D721Med (cell line): ENCODE measurements at regions not wholly inside any gene's neighbourhood (a gene's known extent, or its start where the extent isn't known, plus 50 kb on each side); places are given as distances from the start of the nearest gene placed in this dataset.
A peak's percentile ranks its signal among the peaks of the same experiment; 100 is the strongest.
"Not testable (repeated sequence)": the region's sequence is repeated elsewhere in the genome, so short reads cannot be mapped to it uniquely, and the experiment has no call there.

Source experiments
- DNase-seq: peaks from one replicate; pipeline ENCODE4 v3.0.0; 2011; ENCODE audit warnings: low spot score; ENCODE audit not compliant: insufficient read length
- FAIRE-seq: peaks from 2 replicates; lab custom pipeline; 2011; peaks lifted over from hg19 to GRCh38; lab: Jason Lieb, UNC
- TF ChIP-seq, protein P1 (sequence below): IDR thresholded peaks from 2 replicates; pipeline ENCODE4 v1.5.1; 2012; ENCODE audit warnings: mild to moderate bottlenecking, control low read depth; ENCODE audit not compliant: insufficient read depth; ENCODE audit errors: missing control alignments

DNA sequence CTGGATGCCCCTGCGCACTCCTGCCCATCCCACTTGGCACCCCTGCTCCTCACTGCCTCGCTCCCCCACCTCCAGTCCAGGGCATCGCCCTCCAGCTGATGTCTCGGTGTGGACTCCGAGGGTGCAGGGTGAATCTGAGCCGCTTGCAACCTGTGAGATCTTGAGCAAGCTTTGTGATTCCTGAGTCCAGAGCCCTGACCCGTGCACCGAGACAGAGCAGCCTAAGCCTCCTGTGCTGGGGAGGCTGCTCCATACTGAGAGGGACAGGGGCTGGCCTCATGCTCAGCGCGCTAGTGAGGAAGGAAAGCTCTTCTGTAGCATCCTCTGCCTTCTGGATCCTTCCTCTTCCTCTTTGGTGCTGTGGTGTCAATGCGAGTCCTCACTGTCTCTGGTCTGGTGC, 116.0 kb downstream of the TEX29 start:
- no peak for FAIRE-seq
- TF ChIP-seq, protein P1, sequence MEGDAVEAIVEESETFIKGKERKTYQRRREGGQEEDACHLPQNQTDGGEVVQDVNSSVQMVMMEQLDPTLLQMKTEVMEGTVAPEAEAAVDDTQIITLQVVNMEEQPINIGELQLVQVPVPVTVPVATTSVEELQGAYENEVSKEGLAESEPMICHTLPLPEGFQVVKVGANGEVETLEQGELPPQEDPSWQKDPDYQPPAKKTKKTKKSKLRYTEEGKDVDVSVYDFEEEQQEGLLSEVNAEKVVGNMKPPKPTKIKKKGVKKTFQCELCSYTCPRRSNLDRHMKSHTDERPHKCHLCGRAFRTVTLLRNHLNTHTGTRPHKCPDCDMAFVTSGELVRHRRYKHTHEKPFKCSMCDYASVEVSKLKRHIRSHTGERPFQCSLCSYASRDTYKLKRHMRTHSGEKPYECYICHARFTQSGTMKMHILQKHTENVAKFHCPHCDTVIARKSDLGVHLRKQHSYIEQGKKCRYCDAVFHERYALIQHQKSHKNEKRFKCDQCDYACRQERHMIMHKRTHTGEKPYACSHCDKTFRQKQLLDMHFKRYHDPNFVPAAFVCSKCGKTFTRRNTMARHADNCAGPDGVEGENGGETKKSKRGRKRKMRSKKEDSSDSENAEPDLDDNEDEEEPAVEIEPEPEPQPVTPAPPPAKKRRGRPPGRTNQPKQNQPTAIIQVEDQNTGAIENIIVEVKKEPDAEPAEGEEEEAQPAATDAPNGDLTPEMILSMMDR, result no peak
- DNase-seq, result no peak

DNA sequence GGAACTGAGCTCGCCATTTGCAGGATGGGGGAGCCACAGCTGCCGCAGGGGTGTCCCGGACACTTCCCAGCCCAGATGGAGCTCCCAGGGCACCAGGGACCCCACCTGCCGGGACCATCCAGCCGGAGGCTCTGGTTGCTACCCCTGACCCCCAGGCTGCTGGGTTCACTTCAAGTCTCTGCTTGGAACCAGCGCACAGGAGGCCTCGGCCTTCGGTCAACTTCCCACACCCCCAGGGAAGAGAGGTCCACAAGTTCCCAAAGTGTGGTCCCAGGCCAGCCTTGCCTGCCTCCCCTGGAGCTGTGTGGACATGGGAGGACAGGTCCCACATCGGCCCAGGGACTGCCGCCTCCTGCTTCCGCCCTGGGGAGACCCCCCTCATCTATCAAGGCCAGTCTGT, 117.0 kb downstream of the TEX29 start:
- FAIRE-seq, result no peak
- DNase-seq, result no peak
- TF ChIP-seq, protein P1, result no peak

DNA sequence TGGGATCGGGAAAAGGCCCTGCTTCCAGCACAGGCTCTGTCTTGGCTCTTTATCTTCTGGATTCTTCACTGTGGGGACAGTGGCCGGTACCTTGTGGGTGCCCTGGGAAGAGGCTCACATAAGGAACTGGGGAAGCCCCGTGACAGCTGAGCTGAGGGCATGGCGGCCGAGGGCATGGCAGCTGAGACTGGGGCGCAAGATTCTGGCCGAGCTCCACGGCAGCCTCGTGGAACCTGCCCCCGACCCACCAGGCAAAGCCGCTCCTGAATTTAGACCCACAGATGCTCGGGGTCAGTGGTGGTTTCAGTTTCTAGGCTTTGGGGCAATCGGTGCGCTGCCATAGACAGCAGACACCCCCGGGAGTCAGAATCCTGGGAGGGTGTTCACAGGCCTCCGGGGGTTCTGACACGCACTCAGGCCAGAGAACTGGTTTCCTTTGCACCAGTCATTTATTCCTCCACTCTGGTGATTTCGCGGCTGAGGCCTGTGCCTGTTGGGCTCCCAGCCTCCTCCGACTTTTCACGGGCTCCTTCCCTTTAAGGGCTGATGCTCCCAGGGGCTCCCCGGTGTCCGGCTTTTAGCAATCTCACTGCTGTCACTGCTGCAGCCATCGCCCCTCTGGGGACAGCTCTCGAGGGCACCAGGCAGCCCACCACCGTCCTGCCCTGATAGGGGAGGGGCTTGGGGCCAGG, 117.6 kb downstream of the TEX29 start:
- FAIRE-seq (no peak), DNase-seq (no peak)
- TF ChIP-seq, protein P1, result no peak

DNA sequence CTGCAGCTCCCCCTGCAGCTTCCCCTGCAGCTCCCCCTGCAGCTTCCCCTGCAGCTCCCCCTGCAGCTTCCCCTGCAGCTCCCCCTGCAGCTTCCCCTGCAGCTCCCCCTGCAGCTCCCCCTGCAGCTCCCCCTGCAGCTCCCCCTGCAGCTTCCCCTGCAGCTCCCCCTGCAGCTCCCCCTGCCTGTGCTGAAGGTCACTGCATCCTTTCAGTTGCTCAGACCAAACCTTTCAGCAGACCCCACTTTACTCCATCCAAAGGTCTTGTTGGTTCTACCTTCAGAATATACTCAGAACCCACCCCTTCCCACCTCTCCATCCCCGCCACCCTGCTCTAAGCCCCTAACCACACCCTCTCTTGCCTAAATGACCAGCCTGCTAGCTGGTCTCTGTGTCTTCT, 120.0 kb downstream of the TEX29 start:
- not testable (repeated sequence) for DNase-seq, FAIRE-seq
- TF ChIP-seq, protein P1, result peak; percentile 10

DNA sequence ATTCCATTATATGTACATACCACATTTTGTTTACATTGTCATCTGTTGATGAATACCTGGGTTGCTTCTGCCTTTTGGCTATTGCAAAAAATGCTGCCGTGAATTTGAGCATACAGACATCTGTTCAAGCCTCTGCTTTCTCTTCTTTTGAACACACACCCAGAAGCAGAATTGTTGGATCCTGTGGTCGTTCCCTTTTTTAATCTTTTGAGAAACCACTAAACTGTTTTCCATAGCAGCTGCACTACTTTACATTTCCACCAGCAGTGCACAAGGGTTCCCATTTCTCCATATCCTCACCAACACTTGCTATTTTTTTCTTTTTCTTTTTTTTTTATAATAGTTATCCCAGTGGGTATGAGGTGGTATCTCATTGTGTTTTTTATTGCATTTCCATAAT, 123.5 kb downstream of the TEX29 start:
- DNase-seq (no peak), FAIRE-seq (no peak)
- TF ChIP-seq, protein P1, result no peak

DNA sequence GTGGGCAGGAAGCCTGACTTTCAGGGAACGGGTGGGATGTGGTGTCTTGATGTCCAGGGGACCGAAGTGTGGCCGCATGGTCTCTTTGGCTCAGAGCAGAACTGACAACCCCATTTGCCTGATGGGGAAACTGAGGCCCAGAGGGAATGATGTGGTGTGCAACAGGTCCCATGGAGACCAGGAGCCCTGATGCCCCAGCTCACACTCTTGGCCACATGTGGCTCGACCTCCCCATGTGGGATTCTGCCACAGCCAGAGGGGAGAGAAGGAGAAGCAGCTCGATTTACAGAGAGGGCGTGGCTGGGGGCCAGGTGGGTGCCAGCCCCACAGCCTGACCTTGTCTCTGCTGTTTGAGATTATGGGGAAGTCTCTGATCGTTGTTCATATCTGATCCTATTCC, 128.1 kb downstream of the TEX29 start:
- TF ChIP-seq, protein P1, result no peak
- DNase-seq (no peak), FAIRE-seq (no peak)

DNA sequence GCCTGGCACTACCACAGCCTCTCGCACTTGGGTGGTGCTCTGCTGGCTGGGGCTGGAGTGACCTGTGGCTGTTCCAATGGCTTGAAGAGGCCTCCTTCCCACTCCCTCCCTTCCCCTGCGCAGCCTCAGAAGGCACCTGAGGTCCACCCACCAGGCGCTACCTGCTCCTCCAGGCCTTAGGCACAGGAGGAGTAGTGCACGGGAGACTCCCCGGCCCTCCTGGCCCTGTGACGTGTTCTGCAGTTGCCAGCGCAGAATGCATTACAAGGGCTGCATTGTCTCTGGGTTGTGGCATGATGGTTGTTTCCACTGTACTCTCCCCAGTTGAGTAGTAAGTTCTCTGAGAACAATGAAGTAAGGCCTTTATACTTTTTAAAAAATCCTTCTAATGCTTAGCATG, 128.6 kb downstream of the TEX29 start:
- TF ChIP-seq, protein P1, result no peak
- no peak for FAIRE-seq
- no peak for DNase-seq
